ENCODE measurements at regions not wholly inside any gene's neighbourhood (a gene's known extent, or its start where the extent isn't known, plus 50 kb on each side); places are given as distances from the start of the nearest gene placed in this dataset.

- Mint-ChIP-seq H3K9me3 (ENCODE audit: low read depth) (peaks cover 13% of the 10 kb centered on the region), H3K27ac (no peak overlapping the region)
- no peak for DNase-seq (ENCODE audit: low spot score, unreplicated experiment)
Measured at GRCh38 chr12:74953697-74954096, 255.9 kb downstream of the KCNC2 start.

GRCh38 chr12:74957231-74957630 lies 252.4 kb downstream of the KCNC2 start:
- Mint-ChIP-seq H3K4me3 (ENCODE audit: low read depth) (no peak overlapping the region), H3K27me3 (no peaks in the 10 kb centered on the region), H3K9me3 (ENCODE audit: low read depth) (peaks cover 10% of the 10 kb centered on the region), H3K36me3 (ENCODE audit: insufficient read depth) (no peaks in the 10 kb centered on the region), H3K27ac (no peak overlapping the region), H3K4me1 (ENCODE audit: low read depth) (no peaks in the 10 kb centered on the region)
- TF ChIP-seq CTCF (IDR thresholded peaks at IDR 0.05; ENCODE audit: unreplicated experiment): no peak
- no peak for DNase-seq (ENCODE audit: low spot score, unreplicated experiment)

More at GRCh38 chr12:74953697-74954096, 255.9 kb downstream of the KCNC2 start:
- no peak for TF ChIP-seq CTCF (IDR thresholded peaks at IDR 0.05; ENCODE audit: unreplicated experiment)
- no peaks in the 10 kb centered on the region for H3K36me3 Mint-ChIP-seq (ENCODE audit: insufficient read depth)
- no peak overlapping the region for H3K4me3 Mint-ChIP-seq (ENCODE audit: low read depth)
- H3K4me1 Mint-ChIP-seq (ENCODE audit: low read depth): no peaks in the 10 kb centered on the region
- H3K27me3 Mint-ChIP-seq: no peaks in the 10 kb centered on the region

GRCh38 chr12:74957634-74958033 lies 252.0 kb downstream of the KCNC2 start:
- no peaks in the 10 kb centered on the region for H3K36me3 Mint-ChIP-seq (ENCODE audit: insufficient read depth)
- TF ChIP-seq CTCF (IDR thresholded peaks at IDR 0.05; ENCODE audit: unreplicated experiment): no peak
- DNase-seq (ENCODE audit: low spot score, unreplicated experiment): no peak
- no peaks in the 10 kb centered on the region for H3K4me1 Mint-ChIP-seq (ENCODE audit: low read depth)
- H3K9me3 Mint-ChIP-seq (ENCODE audit: low read depth): peaks cover 10% of the 10 kb centered on the region
- no peaks in the 10 kb centered on the region for H3K27me3 Mint-ChIP-seq
- H3K4me3 Mint-ChIP-seq (ENCODE audit: low read depth): no peak overlapping the region
- no peak overlapping the region for H3K27ac Mint-ChIP-seq

- no peak for DNase-seq (ENCODE audit: low spot score, unreplicated experiment)
- H3K4me1 Mint-ChIP-seq (ENCODE audit: low read depth): peaks cover 7% of the 10 kb centered on the region
- H3K9me3 Mint-ChIP-seq (ENCODE audit: low read depth): peaks cover 10% of the 10 kb centered on the region
- no peaks in the 10 kb centered on the region for H3K27me3 Mint-ChIP-seq
- no peaks in the 10 kb centered on the region for H3K36me3 Mint-ChIP-seq (ENCODE audit: insufficient read depth)
- no peak overlapping the region for H3K27ac Mint-ChIP-seq
- no peak overlapping the region for H3K4me3 Mint-ChIP-seq (ENCODE audit: low read depth)
- no peak for TF ChIP-seq CTCF (IDR thresholded peaks at IDR 0.05; ENCODE audit: unreplicated experiment)
Measured at GRCh38 chr12:74959657-74960056, 250.0 kb downstream of the KCNC2 start.

GRCh38 chr12:74963304-74963703 lies 246.3 kb downstream of the KCNC2 start:
- no peak for TF ChIP-seq CTCF (IDR thresholded peaks at IDR 0.05; ENCODE audit: unreplicated experiment)

More at GRCh38 chr12:74963304-74963703, 246.3 kb downstream of the KCNC2 start:
- no peak for DNase-seq (ENCODE audit: low spot score, unreplicated experiment)
- Mint-ChIP-seq H3K9me3 (ENCODE audit: low read depth) (no peaks in the 10 kb centered on the region), H3K4me1 (ENCODE audit: low read depth) (peaks cover 7% of the 10 kb centered on the region), H3K4me3 (ENCODE audit: low read depth) (no peak overlapping the region), H3K36me3 (ENCODE audit: insufficient read depth) (no peaks in the 10 kb centered on the region), H3K27ac (no peak overlapping the region), H3K27me3 (no peaks in the 10 kb centered on the region)
